HG02884 (cell line): ENCODE measurements at regions not wholly inside any gene's neighbourhood (a gene's known extent, or its start where the extent isn't known, plus 50 kb on each side); places are given as distances from the start of the nearest gene placed in this dataset.

Experiments used
- ATAC-seq: cut with Tn5 transposase; IDR thresholded peaks from one replicate; pipeline ENCODE4 v1.9.1; 2021; ENCODE audit warnings: mild to moderate bottlenecking, moderate library complexity; ENCODE audit not compliant: unreplicated experiment

GRCh38 chr5:125298746-125299379 lies 552.4 kb upstream of the ZNF608 start:
- no peak for ATAC-seq

- no peak for ATAC-seq
Observed at GRCh38 chr5:125301711-125302110, 555.3 kb upstream of the ZNF608 start.

DNA sequence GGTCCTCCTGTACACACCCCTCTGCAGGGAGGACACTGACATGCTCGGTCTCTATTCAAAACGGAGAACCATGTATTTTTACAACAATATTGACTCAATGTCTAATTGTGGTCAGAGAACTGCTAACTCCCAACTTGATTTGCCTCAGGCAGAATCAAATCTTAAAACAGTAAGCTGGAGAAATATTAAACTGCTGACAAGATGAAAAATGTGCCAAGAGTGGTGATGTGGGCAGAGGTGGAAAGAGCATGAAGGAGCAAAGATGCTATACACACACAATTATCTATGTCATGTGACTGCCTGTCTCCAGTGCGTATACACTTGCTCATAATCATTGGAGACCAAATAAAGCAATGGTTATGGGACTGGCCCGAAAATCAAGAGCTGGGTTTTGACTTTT lies 556.1 kb upstream of the ZNF608 start:
- ATAC-seq, result no peak

- ATAC-seq, result no peak
Observed at GRCh38 chr5:125306741-125307140, 560.3 kb upstream of the ZNF608 start.

- ATAC-seq, result no peak
Observed at GRCh38 chr5:125310749-125311148, 564.3 kb upstream of the ZNF608 start.

GRCh38 chr5:125311743-125312142 lies 565.3 kb upstream of the ZNF608 start:
- ATAC-seq, result no peak

GRCh38 chr5:125313555-125313954 lies 567.1 kb upstream of the ZNF608 start:
- ATAC-seq, result no peak

- ATAC-seq, result no peak
Observed at GRCh38 chr5:125315306-125315705, 568.9 kb upstream of the ZNF608 start.

DNA sequence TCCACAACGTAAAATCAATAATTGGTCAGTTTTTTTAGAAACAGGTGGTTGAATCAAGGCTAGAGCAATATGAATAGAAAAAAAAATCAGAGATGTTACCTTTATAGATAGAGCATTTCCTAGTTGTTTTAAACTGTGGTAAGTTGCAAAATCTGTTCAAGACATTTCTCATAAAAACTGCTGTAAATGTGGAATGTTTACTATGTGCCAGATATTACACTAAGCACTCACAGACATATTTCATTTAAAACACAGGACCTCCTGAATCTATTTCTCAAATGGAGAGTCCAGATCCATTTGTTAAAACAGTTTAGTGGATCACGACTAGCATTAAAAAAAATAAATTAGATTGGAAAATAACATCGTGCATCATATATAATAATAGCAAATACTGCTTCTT lies 570.0 kb upstream of the ZNF608 start:
- ATAC-seq, result no peak

GRCh38 chr5:125316915-125317535 lies 570.6 kb upstream of the ZNF608 start:
- ATAC-seq, result no peak

DNA sequence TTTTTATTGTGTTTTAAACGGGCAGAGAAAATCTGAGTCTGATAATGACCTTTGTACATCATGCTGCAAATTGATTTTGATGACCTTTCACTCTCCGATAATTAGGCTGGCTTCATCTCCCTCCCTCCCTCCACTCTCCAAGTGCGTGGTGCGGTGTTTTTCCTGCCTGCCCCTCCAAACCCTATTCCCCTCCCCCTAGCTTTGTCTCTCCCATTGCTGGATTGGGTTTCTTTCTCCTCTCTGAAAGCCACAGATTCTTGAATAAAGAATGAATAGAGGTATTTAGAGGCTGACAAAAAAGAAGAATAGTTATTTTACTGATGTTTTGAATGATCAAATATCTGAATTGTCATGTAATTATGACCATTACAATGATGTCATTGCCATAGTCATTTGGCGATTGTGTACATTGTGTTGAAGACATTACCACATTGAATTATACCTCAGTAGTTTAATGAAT lies 571.1 kb upstream of the ZNF608 start:
- ATAC-seq, result no peak

- no peak for ATAC-seq
Observed at GRCh38 chr5:125321654-125322053, 575.2 kb upstream of the ZNF608 start.

DNA sequence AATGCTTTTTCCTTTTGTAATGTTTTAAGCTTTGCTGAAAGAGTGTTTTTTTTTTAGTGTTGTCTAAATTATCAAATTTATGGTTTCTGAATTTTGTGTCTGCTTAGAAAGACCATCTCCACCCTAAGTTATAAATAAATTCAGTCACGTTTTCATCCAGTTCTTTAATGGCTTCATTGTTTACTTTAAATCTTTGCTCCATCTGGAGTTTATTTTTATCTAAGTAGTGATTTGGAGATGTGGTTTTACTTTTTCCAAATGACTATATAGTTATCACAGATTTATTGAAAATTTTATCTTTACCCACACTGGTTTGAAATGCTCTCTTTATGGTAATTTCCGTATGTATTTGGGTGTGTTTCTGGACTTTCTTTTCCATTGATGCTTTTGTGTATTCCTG lies 577.2 kb upstream of the ZNF608 start:
- no peak for ATAC-seq

DNA sequence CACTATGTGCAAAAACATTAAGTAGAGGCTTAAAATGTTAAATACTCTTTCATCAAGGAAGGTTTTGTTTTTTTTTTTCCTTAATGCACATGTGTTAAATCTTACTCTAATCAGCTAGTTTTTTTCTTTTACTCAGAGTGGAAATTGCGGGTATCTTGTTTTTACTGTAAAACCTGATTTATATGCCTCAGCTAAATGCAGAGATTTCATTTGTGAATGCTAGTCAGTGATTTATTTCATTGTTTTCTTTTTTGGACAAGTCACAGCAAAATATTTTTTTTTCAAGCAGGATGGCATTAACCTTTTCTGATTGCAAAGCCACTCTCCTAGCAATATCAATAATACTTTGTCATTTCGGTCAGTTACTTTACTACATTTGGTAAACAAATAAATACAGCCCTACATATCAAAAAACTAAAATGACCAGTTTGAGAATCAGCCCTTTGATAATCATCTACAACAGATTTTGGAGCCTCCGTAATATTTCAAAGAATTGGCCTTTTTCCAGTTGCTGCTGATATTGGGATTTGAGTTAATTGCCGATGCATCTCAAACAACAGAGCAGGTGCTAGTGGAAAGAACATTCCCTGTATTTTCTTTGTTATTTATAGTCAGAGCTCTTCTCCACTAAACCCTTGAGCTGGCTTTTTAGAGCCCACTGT lies 579.2 kb upstream of the ZNF608 start:
- ATAC-seq, result no peak

GRCh38 chr5:125326150-125326510 lies 579.7 kb upstream of the ZNF608 start:
- ATAC-seq, result no peak

- ATAC-seq, result no peak
Observed at GRCh38 chr5:125327676-125328075, 581.2 kb upstream of the ZNF608 start.

DNA sequence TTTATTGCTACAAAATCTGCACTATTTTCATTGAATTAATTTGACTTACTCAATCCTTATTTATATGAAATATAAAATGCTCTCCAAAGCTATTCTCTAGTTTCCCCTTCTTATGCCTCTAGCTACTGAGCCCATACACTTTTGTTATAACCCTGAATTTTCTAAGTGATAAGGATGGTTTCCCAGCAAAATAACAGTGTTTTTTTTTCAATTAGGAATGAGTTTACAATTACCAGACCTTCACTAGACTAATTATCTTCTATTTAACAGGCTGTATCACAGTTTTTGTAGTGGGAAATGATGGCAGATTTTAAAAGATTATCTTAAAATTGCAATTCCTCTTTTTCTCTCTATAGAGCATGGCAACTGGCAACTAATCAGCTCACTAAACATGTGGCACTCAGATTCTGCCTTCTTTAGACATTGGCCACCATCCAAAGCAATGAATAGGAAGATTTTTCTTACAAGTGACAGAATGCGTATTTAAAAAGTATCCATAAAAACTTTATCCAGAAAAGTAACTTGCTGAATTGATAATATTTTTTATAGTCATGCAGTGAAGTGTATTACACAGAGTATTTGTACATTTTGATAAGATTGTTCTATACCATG lies 585.7 kb upstream of the ZNF608 start:
- no peak for ATAC-seq

DNA sequence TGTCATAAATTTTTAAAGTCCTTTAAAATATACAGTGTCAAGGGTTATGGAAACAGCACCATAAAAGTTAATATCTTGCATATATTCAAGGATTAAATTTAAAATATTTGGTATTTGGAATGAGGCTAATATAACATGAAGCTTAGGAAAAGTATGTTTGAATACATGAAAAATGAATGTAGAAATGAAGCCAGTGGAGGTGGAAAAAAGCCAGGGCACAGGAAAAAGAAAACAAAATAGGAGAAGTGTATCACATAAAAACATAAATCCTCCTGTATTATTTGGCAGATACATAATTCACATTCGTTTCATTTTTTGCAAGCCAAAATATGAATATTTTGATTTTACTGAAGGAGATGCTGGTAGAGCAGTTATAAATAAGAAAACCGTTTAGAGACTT lies 587.0 kb upstream of the ZNF608 start:
- ATAC-seq, result no peak

- no peak for ATAC-seq
Observed at GRCh38 chr5:125336401-125336800, 590.0 kb upstream of the ZNF608 start.

- no peak for ATAC-seq
Observed at GRCh38 chr5:125337294-125337693, 590.9 kb upstream of the ZNF608 start.

DNA sequence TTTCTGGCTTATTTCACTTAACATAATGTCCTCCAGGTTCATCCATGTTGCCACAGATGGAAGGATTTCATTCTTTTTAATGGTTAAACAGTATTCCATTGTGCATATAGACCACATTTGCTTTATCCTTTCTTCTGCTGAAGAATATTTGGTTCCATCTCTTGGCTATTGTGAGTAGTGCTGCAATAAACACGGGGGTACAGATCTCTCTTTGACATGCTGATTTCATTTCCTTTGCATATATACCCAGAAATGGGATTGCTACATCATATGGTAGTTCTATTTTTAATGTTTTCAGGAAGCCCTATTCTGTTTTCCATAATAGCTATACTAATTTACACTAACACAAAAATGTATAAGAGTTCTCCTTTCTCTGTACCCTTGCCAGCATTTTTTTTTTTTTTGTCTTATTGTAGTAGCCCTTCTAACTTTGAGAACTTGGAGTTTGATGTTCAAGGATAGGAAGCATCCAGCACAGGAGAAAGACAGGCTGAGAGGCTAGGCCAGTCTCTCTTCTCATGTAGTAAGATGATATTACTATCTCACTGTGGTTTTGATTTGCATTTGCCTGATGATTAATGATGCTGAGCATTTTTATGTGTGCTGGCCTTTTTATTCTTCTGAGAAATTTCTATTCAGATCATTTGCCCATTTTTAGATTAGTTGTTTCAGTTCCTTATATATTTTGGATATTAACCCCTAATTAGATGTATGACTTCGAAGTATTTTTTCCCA lies 592.2 kb upstream of the ZNF608 start:
- ATAC-seq, result no peak
